HG03135 (cell line): ENCODE measurements at regions not wholly inside any gene's neighbourhood (a gene's known extent, or its start where the extent isn't known, plus 50 kb on each side); places are given as distances from the start of the nearest gene placed in this dataset.

ENCODE experiments used
- ATAC-seq: cut with Tn5 transposase; IDR thresholded peaks from one replicate; pipeline ENCODE4 v1.9.1; 2021; ENCODE audit warnings: mild to moderate bottlenecking, moderate library complexity; ENCODE audit not compliant: unreplicated experiment

DNA sequence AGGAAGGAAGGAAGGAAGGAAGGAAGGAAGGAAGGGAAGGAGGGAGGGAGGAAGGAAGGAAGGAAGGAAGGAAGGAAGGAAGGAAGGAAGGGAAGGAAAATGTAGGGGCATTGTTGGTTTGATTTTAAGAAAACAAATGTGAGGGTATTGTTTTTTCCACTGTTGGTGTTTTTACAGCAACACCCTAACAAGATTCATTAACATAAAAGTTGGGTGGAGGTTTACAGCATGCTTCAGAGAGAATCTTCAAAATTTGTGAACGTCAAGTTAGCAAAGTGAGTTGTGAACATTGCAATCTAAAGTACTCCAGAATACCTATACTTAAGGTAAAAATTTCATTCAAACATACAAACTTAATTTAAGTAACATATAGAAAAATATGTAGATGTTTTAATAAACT is 200.2 kb upstream of the ID4 start:
- no peak for ATAC-seq

DNA sequence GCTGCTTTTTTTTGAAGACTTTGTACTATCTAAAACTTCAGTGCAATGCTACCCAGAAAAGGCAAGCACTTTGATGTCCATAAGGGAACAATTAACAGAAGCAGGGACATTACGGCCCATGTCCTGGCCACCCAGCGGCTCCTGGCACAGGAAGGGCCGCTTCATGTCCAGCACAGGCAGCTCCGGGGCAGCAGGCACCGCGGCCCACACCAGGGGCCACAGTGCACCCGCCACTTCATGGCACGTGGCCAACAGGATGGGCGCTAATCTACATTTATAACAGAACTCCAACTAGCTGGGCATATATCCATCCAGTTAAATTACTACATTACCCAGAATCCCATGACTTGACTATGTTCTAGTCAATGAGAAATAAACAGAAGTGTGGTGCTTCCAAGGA is 198.2 kb upstream of the ID4 start:
- ATAC-seq = no peak

DNA sequence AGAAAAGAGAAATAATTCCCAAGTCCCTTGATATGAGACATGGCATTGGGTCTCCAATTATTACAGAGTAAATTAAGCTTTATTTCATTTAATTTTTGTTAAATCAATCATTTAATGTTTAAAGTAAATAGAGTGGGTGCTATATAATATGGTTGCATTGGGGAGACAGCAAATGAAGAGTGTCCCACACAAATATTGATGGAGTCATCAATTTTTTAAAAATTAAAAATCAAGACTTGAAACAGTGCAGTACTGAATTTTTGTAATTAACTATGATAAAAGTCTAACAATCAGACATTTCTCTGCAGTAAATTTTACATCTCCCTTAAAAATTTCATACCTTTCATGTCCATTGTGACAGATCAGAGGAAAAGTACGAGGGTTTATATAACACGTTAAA is 193.9 kb upstream of the ID4 start:
- ATAC-seq = no peak

- ATAC-seq = no peak
Observed at GRCh38 chr6:19643713-19644112, 193.5 kb upstream of the ID4 start.

GRCh38 chr6:19655744-19656143 is 181.4 kb upstream of the ID4 start:
- no peak for ATAC-seq

DNA sequence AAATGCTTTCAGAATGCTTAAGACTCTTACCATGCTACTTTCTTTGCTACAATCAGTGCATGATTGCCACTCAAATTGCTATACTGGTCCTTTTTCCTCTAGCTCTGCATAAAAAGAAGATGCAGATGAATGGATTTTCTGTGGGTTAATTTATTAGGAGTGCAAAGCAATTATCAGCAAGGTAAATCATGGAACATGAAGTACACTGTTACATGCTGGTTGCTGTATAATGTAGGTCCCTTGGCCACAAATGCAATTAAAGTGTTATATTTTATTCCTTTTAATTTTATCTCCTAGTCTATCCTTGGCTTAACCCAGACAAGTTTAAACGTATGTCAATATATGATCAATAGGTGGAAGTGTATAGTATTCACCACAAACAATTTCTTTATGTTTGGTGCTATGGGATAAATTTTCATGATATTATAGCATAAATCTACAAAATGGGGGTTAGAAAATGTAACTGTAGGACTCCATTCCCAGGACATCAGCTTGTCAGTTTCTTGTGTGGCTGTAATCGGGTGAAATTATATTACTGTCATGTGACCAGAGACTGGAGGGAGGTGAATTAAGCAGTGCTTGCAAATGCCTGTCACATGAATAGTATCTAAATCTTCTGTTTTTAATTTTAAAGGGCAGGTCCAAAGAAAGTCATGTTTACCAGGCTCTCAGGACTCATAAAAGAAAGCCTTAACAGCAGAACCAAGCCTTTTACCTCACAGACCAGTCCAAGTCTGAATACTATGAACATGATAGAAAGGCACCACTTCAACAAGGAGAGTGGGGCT is 176.9 kb upstream of the ID4 start:
- no peak for ATAC-seq

- ATAC-seq = no peak
Observed at GRCh38 chr6:19662911-19663310, 174.3 kb upstream of the ID4 start.

DNA sequence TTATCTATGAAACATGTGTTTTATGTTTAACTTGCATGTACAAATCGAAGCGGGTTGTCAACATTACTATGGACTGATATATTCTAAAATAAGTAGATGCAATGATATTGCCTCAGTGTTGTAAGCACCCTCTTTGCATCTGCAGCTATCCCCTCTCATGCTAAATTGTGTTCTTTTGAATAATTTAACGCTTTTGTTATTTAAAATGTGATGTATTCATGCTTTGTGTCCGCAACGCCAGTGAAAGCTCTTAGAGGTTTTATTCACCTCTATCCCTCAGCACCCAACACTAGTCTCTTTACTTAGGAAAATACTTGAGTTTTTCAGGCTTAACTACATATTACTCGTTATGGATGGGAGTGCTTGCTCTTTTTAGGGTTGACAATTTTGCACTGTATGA is 173.7 kb upstream of the ID4 start:
- no peak for ATAC-seq

DNA sequence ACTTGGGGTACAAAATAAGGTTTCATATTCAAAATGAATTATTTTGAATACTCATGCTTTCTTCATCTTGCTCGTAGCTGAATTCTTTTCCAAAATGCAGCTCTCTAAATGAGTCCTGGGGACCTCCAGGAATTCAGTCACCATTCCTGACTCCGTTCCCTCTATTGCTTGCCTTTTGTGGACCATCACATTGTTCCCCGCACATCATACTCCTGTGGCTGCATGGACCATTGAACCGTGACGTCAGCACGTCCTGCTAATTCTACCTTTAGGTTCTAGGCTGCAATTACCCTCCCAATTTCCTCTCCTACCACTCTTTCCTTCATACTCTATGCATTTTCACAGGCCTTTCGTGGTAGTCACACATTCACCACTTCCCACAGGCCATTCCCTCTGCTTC is 173.1 kb upstream of the ID4 start:
- no peak for ATAC-seq

DNA sequence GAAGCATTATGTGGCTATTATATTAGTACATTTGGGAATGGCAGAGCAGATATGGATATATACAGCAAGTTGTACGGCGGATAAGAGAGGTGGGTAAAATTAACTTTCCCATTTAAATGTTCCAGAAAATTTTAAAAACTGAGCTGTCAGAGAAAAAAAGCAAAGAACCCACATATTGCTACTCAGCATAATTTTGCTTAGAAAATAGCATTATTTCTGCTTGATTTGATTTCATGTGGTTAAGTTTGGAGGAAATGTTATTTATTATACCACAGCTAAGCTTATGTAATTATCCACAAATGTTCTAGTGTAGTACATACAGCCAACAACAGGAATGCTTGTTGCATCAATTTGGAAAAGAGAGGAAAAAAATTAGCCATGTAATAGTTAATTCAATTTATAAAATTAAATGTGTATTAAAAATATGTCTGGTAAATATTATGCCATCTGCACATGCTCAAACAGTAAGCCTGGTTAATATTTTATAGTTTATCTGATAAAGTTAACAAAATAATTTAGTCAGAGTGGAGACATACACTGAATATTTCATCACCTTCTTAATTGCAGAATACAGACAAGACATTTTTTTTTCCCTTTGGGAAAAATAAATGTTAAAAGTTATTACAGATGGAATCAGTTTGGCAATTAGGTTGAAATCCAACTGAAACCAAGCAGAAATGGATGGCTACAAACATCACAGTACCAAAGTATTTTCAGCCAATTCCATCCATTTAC is 172.1 kb upstream of the ID4 start:
- ATAC-seq = no peak

- ATAC-seq = no peak
Observed at GRCh38 chr6:19665613-19665909, 171.6 kb upstream of the ID4 start.

DNA sequence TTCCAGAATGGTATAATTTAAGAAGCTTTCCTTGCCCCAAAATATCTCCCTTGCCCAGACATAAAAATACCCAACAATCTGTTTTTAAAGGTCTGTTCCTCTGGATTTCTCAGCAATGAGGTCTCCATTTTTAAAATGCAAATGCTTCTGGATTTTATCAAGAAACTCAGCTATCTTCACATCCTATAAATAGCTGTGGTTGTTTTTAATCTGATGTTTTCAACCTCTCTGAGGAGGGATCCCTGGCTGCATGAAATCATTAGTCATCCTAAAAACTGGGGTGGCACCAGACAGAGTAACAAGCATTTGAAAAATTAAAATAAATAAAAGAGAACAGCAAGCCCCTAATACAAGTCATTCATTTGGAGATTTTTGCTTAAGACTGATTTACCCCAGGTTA is 168.5 kb upstream of the ID4 start:
- no peak for ATAC-seq

DNA sequence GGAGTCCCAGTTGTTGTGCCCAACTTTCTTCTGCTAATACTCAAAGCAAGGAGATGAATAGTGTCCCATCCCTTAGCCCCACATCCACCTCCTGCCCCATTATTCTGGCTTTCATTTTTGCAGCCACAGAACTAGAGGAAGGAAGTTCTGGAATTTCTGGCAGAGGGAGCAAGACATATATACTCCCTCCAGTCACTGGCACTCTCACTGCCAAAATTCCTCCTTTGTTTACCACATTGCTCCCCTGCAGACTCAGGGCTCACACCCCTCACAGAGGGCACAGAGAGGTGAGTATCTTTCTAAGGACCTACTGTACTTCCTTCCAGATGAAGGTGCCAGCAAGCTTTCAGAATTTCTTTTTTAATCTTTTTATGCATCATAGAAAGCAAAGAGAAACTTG is 168.0 kb upstream of the ID4 start:
- ATAC-seq = no peak

- ATAC-seq = no peak
Observed at GRCh38 chr6:19682859-19683258, 154.3 kb upstream of the ID4 start.

- no peak for ATAC-seq
Observed at GRCh38 chr6:19690325-19691075, 146.7 kb upstream of the ID4 start.

GRCh38 chr6:19691465-19692167 is 145.6 kb upstream of the ID4 start:
- ATAC-seq = no peak

- no peak for ATAC-seq
Observed at GRCh38 chr6:19692506-19693298, 144.5 kb upstream of the ID4 start.

DNA sequence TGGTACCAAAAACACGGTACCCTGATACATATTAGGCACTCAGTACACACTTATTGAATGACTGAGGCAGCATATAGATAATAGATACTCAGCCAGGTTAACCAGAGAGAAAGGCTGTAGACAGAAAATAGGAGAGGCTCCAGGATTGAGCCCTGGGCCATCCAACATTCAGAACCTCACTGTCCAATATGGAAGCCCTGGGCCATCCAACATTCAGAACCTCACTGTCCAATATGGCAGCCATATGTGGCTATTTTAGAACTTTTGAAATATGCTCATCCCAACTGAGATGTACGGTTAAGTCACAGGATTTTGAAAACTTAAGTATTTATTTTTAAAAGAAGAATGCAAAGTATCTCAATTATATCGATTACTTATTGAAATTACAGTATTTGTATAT is 142.5 kb upstream of the ID4 start:
- ATAC-seq = no peak

GRCh38 chr6:19697744-19698290 is 139.4 kb upstream of the ID4 start:
- ATAC-seq = no peak

GRCh38 chr6:19699932-19700331 is 137.2 kb upstream of the ID4 start:
- ATAC-seq = no peak
